WERI-Rb-1 (cell line): ENCODE measurements at regions not wholly inside any gene's neighbourhood (a gene's known extent, or its start where the extent isn't known, plus 50 kb on each side); places are given as distances from the start of the nearest gene placed in this dataset.

Experiments
- DNase-seq: peaks from one replicate; pipeline ENCODE4 v3.0.0-alpha.2; 2020
- H3K27ac ChIP-seq: fragments of 250-450 bp; sonication (Bioruptor Pico); 2 replicates; pipeline ENCODE4 v1.5.1; 2020; ENCODE audit warnings: mild to moderate bottlenecking, moderate library complexity
- H3K27me3 ChIP-seq: fragments of 250-450 bp; sonication (Bioruptor Pico); 2 replicates; pipeline ENCODE4 v1.5.1; 2021; ENCODE audit warnings: mild to moderate bottlenecking, low read depth, moderate library complexity; ENCODE audit not compliant: insufficient read depth, severe bottlenecking
- H3K36me3 ChIP-seq: fragments of 250-450 bp; sonication (Bioruptor Pico); 2 replicates; pipeline ENCODE4 v1.5.1; 2020; ENCODE audit warnings: mild to moderate bottlenecking, moderate library complexity
- H3K4me3 ChIP-seq: 2 replicates; pipeline ENCODE4 v1.5.1; 2011; ENCODE audit warnings: low read depth, mild to moderate bottlenecking, control low read depth, low read length
- H3K9me3 ChIP-seq: fragments of 250-450 bp; sonication (Bioruptor Pico); 2 replicates; pipeline ENCODE4 v1.5.1; 2021; ENCODE audit warnings: mild to moderate bottlenecking, moderate library complexity; ENCODE audit not compliant: severe bottlenecking
- TF ChIP-seq, protein P1 (sequence below): IDR thresholded peaks from 2 replicates; pipeline ENCODE4 v1.5.1; 2011; ENCODE audit warnings: low read depth, mild to moderate bottlenecking, control low read depth, inconsistent platforms, low read length

- Histone ChIP-seq H3K27me3 (peaks cover 2% of the 10 kb centered on the region), H3K27ac (no peak overlapping the region), H3K4me3 (no peak overlapping the region), H3K9me3 (no peaks in the 10 kb centered on the region), H3K36me3 (no peaks in the 10 kb centered on the region)
- DNase-seq: no peak
- TF ChIP-seq, protein P1, sequence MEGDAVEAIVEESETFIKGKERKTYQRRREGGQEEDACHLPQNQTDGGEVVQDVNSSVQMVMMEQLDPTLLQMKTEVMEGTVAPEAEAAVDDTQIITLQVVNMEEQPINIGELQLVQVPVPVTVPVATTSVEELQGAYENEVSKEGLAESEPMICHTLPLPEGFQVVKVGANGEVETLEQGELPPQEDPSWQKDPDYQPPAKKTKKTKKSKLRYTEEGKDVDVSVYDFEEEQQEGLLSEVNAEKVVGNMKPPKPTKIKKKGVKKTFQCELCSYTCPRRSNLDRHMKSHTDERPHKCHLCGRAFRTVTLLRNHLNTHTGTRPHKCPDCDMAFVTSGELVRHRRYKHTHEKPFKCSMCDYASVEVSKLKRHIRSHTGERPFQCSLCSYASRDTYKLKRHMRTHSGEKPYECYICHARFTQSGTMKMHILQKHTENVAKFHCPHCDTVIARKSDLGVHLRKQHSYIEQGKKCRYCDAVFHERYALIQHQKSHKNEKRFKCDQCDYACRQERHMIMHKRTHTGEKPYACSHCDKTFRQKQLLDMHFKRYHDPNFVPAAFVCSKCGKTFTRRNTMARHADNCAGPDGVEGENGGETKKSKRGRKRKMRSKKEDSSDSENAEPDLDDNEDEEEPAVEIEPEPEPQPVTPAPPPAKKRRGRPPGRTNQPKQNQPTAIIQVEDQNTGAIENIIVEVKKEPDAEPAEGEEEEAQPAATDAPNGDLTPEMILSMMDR: no peak
Measured at GRCh38 chr10:8591640-8592039, 537.2 kb downstream of the GATA3 start.

DNA sequence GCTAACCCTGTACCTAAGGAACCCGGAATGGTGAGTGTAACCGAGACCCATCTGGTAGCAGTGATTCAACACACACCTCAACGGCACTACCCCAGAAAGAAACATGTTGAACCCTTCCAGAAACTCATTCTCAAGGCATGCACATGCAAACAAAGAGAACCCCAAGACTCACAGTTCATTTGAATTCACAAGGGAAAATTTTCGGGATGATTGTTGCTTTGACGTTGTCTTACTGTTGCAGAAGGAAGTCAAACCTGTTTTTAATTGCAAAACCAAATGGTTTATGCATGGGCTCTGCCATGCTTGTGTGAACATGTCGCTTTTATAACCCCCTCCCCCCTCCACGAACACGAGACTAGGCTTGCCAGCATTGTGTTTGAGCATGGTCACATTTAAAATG lies 539.7 kb downstream of the GATA3 start:
- H3K4me3 ChIP-seq: no peak overlapping the region
- no peak overlapping the region for H3K27ac ChIP-seq
- peaks cover 5% of the 10 kb centered on the region for H3K27me3 ChIP-seq
- TF ChIP-seq, protein P1: no peak
- H3K9me3 ChIP-seq: no peaks in the 10 kb centered on the region
- no peaks in the 10 kb centered on the region for H3K36me3 ChIP-seq
- no peak for DNase-seq

DNA sequence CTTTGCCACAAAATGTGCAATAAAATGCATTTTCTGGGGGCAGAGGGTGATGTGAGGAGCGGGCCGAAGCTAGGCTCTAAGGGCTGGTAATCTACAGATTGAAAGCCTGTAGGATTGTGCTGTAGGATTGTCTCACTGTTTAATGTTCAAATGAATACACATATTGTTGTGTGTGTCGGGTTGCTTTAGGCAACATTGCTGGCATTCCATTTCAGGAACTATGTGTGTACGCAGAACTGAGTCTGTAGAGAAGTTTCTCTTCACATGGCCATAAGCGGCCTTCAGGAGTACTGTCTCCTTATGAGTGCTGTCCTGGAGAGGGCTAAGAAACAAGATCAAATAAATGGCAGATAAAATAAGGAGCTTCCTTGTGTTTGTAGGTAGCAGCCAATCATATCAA lies 540.2 kb downstream of the GATA3 start:
- H3K9me3 ChIP-seq: no peaks in the 10 kb centered on the region
- no peak overlapping the region for H3K27ac ChIP-seq
- TF ChIP-seq, protein P1: no peak
- no peak overlapping the region for H3K4me3 ChIP-seq
- DNase-seq: no peak
- no peaks in the 10 kb centered on the region for H3K36me3 ChIP-seq
- H3K27me3 ChIP-seq: peaks cover 5% of the 10 kb centered on the region

DNA sequence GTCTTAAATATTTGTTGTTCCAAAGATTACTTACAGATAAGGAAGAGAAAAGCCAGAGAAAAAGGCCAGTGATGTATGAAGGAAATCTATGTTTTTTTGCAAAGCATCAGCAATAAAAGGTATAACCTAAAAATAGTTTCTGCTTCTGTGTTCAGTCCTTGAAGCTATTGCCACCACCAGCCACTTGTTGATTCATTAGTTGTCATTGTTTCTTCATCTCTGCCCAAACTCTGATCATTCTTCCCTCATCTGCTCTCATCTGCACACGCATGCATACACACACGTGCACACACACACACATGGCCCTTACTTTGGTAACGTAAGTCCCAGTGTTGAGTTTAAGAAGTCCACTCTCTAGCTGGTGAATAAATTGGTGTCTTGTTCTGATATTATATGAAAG lies 540.7 kb downstream of the GATA3 start:
- no peaks in the 10 kb centered on the region for H3K9me3 ChIP-seq
- TF ChIP-seq, protein P1: no peak
- no peak overlapping the region for H3K27ac ChIP-seq
- no peaks in the 10 kb centered on the region for H3K36me3 ChIP-seq
- DNase-seq: no peak
- H3K4me3 ChIP-seq: no peak overlapping the region
- peaks cover 5% of the 10 kb centered on the region for H3K27me3 ChIP-seq

DNA sequence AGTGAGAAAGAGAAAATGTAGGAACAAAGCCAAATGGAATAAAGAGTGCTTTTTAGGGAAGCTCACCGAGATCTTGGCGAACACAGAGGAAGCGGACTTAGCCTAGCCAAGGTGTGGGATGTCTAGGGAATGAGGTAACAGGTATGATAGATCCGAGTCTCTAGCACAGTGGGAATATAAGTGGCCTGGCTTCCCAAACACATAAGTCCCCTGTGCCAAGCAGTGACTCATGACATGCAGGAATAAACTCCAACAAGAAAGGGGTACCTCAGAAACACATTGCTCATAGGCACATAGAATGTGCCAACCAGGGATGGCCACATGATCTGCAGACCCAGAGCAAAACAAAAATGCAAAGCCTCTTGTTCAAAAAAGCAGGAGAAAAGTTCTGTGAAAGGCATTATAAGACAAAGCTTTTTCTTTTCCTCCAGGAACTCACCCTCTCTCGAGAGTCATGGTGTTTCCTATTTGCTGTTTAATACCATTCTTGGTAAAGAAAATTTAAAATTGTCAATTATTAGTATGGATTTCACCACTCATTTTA lies 542.5 kb downstream of the GATA3 start:
- no peak for DNase-seq
- Histone ChIP-seq H3K27me3 (peaks cover 5% of the 10 kb centered on the region), H3K9me3 (no peaks in the 10 kb centered on the region), H3K4me3 (no peak overlapping the region), H3K27ac (no peak overlapping the region), H3K36me3 (no peaks in the 10 kb centered on the region)
- TF ChIP-seq, protein P1: no peak

GRCh38 chr10:8600192-8600591 lies 545.7 kb downstream of the GATA3 start:
- Histone ChIP-seq H3K36me3 (no peaks in the 10 kb centered on the region), H3K27me3 (peaks cover 5% of the 10 kb centered on the region), H3K9me3 (no peaks in the 10 kb centered on the region), H3K4me3 (no peak overlapping the region), H3K27ac (no peak overlapping the region)
- TF ChIP-seq, protein P1: no peak
- no peak for DNase-seq
